ENCODE measurements at regions not wholly inside any gene's neighbourhood (a gene's known extent, or its start where the extent isn't known, plus 50 kb on each side); places are given as distances from the start of the nearest gene placed in this dataset.

DNA sequence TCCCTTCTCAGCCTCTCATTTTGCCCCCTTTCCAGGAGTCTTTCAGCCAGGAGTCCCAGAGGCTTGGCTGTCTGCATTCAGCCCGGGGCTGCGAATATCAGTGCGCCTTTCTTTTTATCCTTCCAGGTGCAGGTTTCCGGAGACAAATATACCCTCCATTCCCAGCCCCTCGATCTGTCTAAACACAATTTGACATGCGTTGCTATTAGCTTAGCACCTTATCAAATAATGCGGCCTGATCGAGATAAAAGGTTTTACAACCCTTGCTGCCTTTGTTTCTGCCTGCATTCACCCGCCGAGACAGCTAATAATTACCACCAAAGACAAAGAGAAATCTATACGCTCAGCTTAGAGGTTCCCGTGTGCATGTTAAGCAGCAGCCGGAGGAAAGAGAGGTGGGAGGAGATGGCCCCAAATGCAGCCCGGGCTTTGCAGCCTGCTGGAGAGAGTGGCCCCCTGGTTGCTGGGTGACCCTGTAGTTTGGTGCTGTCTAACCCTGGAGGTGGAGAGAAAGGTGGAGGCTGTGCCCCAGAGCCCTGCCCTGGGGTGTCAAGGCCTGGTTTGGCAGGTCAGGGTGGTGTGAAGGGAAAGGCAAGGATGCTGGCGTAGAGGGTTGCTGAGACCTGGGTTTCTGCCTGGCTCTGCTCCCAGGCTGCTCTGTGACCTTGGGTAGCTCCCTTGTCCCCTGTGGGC is 185.3 kb downstream of the RPS24 start:
- TF ChIP-seq, protein P1, sequence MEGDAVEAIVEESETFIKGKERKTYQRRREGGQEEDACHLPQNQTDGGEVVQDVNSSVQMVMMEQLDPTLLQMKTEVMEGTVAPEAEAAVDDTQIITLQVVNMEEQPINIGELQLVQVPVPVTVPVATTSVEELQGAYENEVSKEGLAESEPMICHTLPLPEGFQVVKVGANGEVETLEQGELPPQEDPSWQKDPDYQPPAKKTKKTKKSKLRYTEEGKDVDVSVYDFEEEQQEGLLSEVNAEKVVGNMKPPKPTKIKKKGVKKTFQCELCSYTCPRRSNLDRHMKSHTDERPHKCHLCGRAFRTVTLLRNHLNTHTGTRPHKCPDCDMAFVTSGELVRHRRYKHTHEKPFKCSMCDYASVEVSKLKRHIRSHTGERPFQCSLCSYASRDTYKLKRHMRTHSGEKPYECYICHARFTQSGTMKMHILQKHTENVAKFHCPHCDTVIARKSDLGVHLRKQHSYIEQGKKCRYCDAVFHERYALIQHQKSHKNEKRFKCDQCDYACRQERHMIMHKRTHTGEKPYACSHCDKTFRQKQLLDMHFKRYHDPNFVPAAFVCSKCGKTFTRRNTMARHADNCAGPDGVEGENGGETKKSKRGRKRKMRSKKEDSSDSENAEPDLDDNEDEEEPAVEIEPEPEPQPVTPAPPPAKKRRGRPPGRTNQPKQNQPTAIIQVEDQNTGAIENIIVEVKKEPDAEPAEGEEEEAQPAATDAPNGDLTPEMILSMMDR (IDR thresholded peaks at IDR 0.05; ENCODE audit: low read length), result no peak
- no peak for TF ChIP-seq EZH2 (IDR thresholded peaks at IDR 0.05; ENCODE audit: borderline replicate concordance, low read length)
